H1 (cell line): ENCODE measurements at regions not wholly inside any gene's neighbourhood (a gene's known extent, or its start where the extent isn't known, plus 50 kb on each side); places are given as distances from the start of the nearest gene placed in this dataset.
A peak's percentile ranks its signal among the peaks of the same experiment; 100 is the strongest.

Experiments used
- CHD1 ChIP-seq: IDR thresholded peaks from 2 replicates; pipeline ENCODE4 v1.6.1; 2012; ENCODE audit warnings: low read depth, low read length, improper control_type of control experiment
- FOSL1 ChIP-seq: IDR thresholded peaks from 2 replicates; pipeline ENCODE4 v1.6.1; 2011; ENCODE audit warnings: mild to moderate bottlenecking, low read depth, low read length, moderate library complexity; ENCODE audit not compliant: insufficient read depth
- RAD21 ChIP-seq, 2 experiments: IDR thresholded peaks in 1 of 2; conservative IDR thresholded peaks in 1 of 2; 2 replicates each; pipeline ENCODE4 v1.6.1; 2011; ENCODE audit warnings: low read depth in 2 of 2, low read length in 2 of 2, improper control_type of control experiment in 1 of 2, inconsistent platforms in 1 of 2, mild to moderate bottlenecking in 1 of 2, moderate library complexity in 1 of 2
- SAP30 ChIP-seq: fragments of 300-600 bp; sonication (generic); IDR thresholded peaks from 2 replicates; pipeline ENCODE4 v1.7.1; 2012; ENCODE audit warnings: low read length, moderate library complexity, mild to moderate bottlenecking, inconsistent platforms; ENCODE audit not compliant: insufficient read depth, insufficient replicate concordance
- SP1 ChIP-seq: IDR thresholded peaks from 2 replicates; pipeline ENCODE4 v1.6.1; 2011; ENCODE audit warnings: low read depth, low read length
- SRF ChIP-seq: IDR thresholded peaks from 2 replicates; pipeline ENCODE4 v1.6.1; 2011; ENCODE audit warnings: mild to moderate bottlenecking, low read depth, low read length, moderate library complexity
- TF ChIP-seq, protein P1 (sequence below): fragments of 300-600 bp; sonication (generic); IDR thresholded peaks from 2 replicates; pipeline ENCODE4 v1.7.1; 2012; ENCODE audit warnings: low read length, moderate library complexity, mild to moderate bottlenecking, inconsistent platforms; ENCODE audit not compliant: insufficient replicate concordance
- TF ChIP-seq, protein P2 (sequence below): IDR thresholded peaks from 2 replicates; pipeline ENCODE4 v1.6.1; 2011; ENCODE audit warnings: low read depth, mild to moderate bottlenecking, low read length; ENCODE audit not compliant: insufficient read depth

DNA sequence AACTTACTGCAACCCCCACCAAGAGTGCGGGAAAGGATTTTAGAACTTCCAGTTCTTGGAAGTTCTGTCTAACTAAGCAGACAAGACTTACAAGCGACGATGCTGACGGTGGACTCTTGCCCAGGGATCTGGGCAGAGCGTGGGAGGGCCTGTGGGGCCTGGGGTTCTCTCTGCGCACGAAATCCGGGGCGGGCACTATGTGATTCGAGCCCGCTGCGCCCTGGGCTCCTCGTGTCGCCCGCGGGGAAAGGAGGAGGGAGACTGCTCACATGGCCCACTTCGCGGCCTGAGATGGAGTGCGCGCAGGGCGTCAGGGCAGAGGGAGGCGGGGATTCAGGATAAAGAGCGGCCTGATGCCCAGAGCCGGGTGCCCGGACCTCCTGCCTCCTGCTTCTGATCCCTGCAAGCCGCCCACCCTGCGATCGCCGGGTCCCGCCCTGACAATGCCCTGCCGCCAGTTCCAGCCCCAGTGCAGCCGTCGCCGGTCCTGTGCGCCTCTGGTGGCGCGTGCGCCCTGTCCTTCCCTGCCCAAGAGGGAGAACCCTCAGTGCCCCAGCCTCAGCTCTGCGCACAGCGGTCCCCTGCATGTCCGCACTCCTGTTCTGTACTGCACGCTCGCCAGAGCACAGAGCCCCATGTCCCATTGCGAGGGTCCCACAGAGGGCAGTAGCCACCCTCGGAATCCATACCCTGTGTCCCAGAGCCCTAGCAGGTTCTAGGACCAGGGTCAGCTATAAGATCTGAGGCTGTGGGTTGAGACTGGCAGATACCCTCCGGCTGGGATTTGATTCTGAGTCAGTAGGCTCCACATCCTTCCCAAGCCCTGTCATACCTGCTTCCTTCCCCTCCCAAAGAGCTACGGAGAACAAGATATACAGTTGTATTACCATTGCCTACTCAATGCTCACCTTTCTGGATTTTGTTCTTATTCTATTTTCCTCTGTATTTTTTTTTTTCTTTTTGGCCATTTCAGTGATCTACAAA is 99.4 kb upstream of the TMEM106B start (continued):
- TF ChIP-seq, protein P1, sequence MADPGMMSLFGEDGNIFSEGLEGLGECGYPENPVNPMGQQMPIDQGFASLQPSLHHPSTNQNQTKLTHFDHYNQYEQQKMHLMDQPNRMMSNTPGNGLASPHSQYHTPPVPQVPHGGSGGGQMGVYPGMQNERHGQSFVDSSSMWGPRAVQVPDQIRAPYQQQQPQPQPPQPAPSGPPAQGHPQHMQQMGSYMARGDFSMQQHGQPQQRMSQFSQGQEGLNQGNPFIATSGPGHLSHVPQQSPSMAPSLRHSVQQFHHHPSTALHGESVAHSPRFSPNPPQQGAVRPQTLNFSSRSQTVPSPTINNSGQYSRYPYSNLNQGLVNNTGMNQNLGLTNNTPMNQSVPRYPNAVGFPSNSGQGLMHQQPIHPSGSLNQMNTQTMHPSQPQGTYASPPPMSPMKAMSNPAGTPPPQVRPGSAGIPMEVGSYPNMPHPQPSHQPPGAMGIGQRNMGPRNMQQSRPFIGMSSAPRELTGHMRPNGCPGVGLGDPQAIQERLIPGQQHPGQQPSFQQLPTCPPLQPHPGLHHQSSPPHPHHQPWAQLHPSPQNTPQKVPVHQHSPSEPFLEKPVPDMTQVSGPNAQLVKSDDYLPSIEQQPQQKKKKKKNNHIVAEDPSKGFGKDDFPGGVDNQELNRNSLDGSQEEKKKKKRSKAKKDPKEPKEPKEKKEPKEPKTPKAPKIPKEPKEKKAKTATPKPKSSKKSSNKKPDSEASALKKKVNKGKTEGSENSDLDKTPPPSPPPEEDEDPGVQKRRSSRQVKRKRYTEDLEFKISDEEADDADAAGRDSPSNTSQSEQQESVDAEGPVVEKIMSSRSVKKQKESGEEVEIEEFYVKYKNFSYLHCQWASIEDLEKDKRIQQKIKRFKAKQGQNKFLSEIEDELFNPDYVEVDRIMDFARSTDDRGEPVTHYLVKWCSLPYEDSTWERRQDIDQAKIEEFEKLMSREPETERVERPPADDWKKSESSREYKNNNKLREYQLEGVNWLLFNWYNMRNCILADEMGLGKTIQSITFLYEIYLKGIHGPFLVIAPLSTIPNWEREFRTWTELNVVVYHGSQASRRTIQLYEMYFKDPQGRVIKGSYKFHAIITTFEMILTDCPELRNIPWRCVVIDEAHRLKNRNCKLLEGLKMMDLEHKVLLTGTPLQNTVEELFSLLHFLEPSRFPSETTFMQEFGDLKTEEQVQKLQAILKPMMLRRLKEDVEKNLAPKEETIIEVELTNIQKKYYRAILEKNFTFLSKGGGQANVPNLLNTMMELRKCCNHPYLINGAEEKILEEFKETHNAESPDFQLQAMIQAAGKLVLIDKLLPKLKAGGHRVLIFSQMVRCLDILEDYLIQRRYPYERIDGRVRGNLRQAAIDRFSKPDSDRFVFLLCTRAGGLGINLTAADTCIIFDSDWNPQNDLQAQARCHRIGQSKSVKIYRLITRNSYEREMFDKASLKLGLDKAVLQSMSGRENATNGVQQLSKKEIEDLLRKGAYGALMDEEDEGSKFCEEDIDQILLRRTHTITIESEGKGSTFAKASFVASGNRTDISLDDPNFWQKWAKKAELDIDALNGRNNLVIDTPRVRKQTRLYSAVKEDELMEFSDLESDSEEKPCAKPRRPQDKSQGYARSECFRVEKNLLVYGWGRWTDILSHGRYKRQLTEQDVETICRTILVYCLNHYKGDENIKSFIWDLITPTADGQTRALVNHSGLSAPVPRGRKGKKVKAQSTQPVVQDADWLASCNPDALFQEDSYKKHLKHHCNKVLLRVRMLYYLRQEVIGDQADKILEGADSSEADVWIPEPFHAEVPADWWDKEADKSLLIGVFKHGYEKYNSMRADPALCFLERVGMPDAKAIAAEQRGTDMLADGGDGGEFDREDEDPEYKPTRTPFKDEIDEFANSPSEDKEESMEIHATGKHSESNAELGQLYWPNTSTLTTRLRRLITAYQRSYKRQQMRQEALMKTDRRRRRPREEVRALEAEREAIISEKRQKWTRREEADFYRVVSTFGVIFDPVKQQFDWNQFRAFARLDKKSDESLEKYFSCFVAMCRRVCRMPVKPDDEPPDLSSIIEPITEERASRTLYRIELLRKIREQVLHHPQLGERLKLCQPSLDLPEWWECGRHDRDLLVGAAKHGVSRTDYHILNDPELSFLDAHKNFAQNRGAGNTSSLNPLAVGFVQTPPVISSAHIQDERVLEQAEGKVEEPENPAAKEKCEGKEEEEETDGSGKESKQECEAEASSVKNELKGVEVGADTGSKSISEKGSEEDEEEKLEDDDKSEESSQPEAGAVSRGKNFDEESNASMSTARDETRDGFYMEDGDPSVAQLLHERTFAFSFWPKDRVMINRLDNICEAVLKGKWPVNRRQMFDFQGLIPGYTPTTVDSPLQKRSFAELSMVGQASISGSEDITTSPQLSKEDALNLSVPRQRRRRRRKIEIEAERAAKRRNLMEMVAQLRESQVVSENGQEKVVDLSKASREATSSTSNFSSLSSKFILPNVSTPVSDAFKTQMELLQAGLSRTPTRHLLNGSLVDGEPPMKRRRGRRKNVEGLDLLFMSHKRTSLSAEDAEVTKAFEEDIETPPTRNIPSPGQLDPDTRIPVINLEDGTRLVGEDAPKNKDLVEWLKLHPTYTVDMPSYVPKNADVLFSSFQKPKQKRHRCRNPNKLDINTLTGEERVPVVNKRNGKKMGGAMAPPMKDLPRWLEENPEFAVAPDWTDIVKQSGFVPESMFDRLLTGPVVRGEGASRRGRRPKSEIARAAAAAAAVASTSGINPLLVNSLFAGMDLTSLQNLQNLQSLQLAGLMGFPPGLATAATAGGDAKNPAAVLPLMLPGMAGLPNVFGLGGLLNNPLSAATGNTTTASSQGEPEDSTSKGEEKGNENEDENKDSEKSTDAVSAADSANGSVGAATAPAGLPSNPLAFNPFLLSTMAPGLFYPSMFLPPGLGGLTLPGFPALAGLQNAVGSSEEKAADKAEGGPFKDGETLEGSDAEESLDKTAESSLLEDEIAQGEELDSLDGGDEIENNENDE = no peak
- TF ChIP-seq SAP30 (no peak), RAD21 (IDR thresholded peaks at IDR 0.05 in 1 of 2, conservative IDR thresholded peaks at IDR 0.05 in 1 of 2; ENCODE audit: low read depth in 2 of 2, low read length in 2 of 2) (peak; percentile 54 to 65), FOSL1 (no peak), CHD1 (no peak), SRF (no peak), SP1 (no peak)
- TF ChIP-seq, protein P2, sequence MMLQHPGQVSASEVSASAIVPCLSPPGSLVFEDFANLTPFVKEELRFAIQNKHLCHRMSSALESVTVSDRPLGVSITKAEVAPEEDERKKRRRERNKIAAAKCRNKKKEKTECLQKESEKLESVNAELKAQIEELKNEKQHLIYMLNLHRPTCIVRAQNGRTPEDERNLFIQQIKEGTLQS = no peak
